PC-9 (cell line): ENCODE measurements at regions not wholly inside any gene's neighbourhood (a gene's known extent, or its start where the extent isn't known, plus 50 kb on each side); places are given as distances from the start of the nearest gene placed in this dataset.

Experiments used
- CTCF ChIP-seq: fragments of 200-600 bp; sonication (generic); conservative IDR thresholded peaks from 2 replicates; pipeline ENCODE4 v1.6.1; 2017; ENCODE audit warnings: mixed run types, antibody characterized with exemption, mild to moderate bottlenecking, moderate library complexity
- EZH2 ChIP-seq: fragments of 200-600 bp; sonication (generic); IDR thresholded peaks from 2 replicates; pipeline ENCODE4 v1.8.0; 2017; ENCODE audit warnings: antibody characterized with exemption, low read depth

DNA sequence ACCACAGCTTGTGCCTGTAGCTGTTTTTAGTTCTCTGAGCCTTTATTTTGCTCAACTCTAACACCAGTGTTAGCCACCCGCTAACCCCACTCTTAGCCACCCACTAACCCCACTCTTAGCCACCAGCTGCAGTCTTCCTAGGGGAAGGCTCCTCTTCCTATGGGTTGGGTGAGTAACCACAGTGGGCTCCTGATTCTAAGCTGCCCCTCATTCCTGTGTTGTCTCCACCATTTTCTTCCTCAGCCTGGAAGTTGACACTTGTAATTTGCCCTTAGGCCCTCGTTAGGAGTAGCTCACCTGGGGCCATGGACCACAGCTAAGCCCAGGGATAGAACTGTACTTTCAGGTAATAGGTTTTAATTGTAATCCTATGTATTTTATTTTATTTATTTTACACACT, 782.9 kb upstream of the TPTE start:
- TF ChIP-seq EZH2 = no peak
- TF ChIP-seq CTCF = no peak
